HG02610 (cell line): ENCODE measurements at regions not wholly inside any gene's neighbourhood (a gene's known extent, or its start where the extent isn't known, plus 50 kb on each side); places are given as distances from the start of the nearest gene placed in this dataset.
"Not testable (repeated sequence)": the region's sequence is repeated elsewhere in the genome, so short reads cannot be mapped to it uniquely, and the experiment has no call there.

Experiments
- ATAC-seq: cut with Tn5 transposase; IDR thresholded peaks from one replicate; pipeline ENCODE4 v1.9.1; 2021; ENCODE audit warnings: mild to moderate bottlenecking, moderate library complexity; ENCODE audit not compliant: unreplicated experiment

DNA sequence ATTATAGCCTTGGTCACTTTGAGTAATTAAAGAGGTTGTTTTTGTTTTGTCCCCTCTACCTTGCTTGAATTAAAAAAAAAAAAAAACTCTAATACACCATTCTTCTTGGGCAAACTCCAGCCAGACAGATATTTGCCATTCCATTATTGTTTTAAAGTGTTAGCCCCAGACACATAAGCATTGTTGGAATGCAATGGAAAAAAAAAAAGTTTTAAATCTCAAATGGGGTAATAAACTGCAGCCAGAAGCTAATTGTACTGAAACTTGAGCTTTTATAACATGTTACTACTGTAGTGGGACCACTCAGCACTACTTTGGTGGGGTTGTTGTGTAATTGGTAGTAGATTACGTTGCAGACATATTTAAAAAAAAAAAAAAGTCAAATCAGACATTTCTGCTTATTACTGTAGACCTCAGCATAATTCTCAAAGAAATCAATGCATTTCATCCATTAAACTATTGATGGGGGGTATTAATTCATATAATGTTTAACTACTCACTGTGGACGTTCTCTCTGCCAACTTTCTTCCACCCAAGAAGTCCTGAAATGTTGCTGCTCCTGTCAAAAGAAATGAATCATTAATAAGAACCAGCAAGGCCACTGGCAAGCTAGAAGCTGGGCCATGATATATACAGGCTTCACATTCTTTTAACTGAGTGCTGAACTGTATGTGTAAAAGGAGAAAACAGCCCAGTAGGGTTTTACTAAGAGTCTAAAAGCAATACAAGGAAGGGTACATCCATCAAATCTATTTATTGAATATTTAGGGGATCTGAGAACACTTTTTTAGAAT lies 626.6 kb upstream of the SOX9 start:
- ATAC-seq: no peak

DNA sequence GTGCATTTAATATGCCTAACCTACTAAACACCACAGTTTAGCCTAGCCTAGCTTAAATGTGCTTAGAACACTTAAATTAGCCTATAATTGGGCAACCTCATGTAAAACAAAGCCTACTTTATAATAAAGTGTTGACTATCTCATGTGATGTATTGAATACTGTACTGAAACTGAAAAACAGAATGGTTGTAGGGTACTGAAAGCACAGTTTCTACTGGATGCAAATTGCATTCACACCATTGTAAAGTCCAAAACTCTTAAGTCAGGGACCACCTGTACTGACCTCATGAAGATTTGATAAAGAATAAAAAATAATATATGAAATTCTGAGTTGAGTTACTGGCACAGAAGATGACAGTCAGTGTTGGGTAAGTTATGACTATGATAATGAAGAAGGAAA lies 625.4 kb upstream of the SOX9 start:
- no peak for ATAC-seq

DNA sequence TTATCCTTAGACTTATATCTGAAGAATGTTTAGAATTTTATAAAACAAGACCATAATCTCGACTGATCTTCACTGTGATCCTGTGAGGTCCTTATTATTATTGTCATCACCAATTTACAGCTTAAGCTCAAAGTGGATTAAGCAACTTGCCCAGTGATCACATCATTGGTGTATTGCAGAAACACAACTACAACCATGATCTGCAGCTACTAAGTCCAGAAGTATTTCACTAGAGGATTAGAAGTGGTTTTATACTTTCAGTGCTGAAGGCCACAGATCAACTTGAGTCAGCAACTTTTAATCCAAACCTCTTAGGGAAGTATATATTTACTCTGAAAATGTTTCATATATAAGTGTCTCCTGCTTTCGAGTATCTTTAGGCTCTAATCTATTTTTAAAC lies 624.3 kb upstream of the SOX9 start:
- no peak for ATAC-seq

DNA sequence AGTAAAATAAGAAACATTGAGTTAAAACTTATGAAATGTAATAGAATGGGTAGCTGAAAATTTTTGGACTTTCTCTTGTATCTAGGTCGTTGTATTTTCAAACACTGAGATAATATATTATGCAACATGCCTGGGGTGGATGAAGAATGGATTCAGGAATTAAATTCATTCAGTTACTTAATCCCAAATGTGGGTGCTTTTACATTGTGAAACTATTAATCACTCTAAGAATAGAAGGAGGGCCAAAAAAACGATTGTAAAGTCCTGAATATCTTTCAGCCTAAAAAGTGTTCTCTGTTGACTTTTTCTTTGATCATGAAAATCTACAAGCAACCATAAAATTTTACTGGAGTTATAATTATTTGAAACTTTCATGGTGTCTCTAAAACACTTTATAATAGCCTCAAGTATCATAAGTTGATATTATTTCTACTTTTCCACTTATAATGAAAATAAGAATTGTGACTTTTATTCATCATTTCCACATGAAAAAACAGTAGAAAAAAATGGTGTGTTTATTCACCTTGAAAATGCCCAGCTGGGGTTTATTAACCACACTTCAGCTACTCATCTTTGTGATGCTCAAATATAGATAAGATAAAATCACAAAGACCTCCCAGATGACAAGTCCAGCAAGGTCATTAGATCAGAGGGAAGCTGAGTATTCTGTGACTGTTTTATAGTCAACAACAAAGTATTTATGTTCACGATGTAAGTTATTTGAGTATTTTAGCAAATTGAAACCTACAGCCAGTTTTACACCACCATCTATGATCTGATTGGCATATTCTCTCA lies 619.9 kb upstream of the SOX9 start:
- ATAC-seq: no peak

DNA sequence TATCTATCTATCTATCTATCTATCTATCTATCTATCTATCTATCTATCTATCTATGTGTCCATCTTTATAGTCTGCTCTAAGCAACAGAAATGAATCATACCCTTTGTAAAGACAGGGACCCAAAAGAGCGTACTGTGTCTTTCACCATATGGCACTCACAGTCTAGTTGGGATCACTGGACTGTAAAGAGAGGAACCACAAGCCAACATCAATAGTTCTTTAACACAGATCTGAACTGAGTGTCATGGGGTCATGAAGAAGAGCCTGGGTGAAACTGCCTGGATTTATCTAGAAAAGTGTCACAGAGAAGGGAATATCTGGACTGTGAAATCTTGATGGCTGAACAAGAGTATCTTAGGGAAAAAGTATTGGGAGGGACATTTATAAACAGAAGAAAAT lies 619.1 kb upstream of the SOX9 start:
- ATAC-seq: no peak

DNA sequence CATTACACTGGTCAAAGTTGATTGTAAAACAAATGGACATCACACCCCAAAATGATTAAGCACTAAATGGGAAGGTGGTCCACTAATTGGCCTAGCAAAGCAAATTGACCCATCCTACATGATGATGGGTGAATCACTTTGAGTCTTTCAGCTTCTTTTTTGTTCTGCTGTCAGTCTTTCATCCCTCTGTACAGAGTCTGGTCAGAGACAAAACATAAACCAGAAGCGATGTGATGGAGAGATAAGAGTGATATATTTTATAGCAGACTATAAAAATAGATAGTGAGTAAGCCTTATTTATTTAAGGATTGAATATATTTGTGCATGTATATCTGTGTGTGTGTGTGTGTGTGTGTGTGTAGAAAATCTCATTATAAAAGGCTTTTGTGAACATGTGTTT lies 618.4 kb upstream of the SOX9 start:
- ATAC-seq: no peak

DNA sequence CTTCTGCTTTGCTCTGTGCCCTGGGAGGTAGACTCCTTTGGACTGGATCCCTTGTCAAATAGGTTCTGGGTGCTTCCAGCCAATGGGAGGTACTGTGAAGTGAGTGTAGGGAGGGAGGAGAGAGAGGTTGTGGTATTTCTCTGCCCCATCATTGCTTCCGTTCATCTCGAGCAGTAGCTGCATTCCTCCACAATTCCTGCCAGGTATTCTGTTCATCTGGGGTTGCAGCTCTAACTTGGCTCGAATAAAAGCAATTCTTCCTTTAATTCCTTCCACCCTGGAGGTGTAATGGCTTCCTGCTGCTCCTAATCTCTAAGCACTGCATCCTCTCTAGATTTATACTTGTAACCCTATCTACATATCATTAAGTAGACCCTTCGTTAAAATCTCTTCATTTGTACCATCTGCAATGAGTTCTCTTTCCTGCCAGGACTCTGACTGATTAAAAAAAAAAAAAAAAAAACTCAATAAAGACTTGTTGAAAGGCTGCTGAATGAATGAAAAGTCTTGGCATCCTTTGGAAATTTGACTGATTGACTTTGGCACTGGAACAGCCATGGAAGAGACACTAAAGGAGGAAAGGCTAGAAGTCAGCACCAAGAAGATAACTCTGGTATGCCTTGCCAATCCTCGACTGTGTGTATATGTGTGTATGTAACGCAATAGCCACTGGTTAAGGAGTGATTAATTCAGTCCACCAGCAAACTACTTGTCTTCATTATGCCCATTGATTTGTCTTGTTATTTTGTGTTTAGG lies 616.9 kb upstream of the SOX9 start:
- ATAC-seq: no peak

DNA sequence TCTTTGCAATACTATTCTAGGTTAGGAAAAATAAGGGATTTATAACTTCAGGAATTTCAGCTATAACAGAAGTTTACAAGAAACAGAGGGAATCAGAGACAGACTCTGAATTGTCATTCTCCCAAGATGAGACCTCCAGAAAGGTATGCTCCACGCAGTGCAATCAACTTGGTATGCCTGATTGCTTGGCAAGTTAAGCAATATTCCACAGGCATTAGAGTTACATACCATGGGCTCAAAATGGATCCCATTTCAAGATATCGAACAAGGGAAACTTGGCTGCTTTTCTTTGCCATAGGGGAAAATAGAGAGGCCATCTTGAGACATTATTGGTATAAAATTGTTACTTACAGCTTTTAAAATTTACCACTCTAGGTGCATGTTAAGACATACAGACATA lies 615.6 kb upstream of the SOX9 start:
- no peak for ATAC-seq

DNA sequence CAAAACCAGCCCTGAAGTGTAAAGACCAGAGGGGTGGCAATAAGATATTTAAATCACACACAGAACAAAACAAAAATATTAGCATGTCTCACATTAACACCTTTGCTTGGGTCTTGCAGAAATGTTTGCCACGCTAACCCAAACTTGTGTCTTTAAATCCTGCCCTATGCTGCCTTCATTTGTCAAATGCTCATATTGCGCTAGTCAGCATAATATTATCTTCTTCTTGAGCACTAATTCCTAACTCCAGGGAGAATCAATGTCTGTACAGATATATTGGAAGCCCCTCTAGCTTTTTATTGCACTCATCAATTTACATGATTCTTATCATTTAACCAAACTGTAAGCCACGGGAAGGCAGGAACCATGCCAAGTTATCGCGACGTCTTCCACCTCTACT lies 614.8 kb upstream of the SOX9 start:
- no peak for ATAC-seq

DNA sequence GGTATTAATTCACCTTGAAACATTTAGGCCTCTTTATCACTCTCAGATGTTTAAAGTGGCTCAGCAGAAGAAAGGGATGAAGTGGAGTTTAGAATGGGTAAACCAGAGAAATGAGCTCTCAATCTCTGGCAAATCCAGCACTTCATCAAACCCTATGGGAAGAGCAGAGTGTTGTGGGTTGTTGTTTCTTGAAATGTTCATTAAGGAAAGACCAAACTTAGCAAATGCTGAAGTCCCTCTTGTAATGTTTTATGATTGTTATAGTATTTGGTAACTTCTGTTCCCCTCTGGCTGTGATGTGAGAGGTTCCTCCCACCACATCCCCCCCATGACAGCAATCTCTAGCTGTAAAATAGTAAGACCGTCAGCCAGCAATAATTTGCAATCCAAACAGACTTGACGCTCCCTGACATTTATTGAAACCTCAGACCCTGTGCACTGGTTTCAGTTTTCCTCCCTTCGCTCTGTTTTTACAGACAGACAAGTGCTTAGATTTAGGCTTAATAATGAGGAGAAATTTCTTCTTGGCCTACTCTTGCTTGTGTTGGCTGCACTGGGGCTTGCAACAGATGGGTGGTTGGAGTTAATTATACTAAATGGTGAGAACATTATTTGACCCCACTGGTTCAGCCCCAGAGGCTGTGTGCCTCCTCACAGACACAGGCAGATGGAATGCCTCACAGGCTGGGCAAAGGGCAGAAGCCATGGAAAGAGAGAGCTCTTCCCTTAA lies 609.4 kb upstream of the SOX9 start:
- ATAC-seq: no peak

DNA sequence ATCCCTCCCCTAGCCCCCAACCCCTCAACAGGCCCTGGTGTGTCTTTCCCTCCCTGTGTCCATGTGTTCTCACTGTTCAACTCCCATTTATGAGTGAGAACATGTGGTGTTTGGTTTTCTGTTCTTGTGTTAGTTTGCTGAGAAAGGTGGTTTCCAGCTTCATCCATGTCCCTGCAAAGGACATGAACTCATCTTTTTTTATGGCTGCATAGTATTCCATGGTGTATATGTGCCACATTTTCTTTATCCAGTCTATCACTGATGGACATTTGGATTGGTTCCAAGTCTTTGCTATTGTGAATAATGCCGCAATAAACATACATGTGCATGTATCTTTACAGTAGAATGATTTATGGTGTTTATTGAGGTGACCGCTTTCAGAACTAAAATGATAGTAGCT lies 607.1 kb upstream of the SOX9 start:
- not testable (repeated sequence) for ATAC-seq

DNA sequence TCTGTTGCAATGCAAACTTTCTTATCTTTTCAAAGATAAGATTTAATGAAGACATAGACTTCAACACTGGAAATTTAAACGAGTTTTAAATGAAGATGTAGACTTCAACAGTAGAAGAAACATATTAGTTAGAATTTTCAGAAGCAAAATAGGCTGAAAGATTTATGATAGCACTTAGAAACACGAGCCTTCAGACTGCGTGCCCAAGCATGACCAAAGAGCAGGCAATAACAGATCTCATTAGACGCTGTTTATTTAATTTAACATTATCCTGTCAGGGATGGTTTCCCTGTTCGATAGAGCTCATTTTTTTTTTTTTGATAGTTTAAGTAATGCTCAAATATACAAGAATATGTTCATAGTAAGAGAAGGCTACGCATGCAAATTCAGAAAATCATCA lies 604.7 kb upstream of the SOX9 start:
- ATAC-seq: no peak

DNA sequence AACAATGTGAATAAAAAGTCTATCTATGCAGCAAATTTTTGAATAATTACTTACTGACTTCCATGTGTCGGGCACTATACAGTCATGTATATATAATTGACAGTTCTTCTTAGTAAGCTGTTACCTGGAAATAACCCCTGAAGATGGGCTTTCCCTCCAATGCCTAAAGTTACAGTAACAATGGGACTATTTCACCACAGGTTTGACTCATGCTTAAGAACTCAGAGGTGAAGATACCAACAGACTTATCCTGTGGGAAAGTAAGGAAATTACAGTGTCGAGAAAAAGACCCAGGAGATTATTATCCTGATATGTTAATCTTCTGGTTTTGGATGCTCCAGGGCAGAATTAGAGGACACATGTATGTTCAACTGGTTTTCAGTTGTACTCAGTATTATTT lies 601.5 kb upstream of the SOX9 start:
- ATAC-seq: no peak

DNA sequence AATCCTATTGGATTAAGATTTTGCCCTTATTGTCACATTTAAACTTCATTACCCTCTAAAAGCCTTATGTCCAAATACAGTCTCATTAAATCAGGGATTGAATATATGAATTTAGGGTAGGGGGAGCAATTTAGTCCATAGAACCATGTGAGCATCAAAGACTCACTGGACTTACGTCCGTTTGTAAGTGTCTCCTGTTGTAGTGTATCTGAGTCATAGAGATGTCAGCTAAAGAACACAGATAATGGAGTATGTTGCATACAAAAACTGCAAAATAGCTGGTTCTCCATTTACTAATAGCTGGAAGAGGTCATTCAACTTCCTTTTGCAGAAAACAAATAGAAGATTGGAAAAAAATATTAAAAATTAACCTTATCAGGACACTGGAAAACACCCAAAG lies 599.1 kb upstream of the SOX9 start:
- ATAC-seq: no peak

DNA sequence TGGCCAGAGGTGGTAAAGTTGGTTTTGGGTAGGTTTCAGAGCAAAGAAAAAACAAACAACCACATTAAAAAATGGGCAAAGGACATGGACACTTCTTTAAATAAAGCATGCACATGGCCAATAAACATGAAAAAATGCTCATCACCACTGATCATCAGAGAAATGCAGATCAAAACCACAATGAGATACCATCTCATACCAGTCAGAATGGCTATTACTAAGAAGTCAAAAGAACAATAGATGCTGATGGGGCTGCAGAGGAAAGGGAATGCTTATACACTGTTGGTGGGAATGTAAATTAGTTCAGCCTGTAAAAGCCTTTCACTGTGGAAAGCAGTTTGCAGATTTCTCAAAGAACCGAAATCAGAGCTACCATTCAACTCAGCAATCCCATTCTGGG lies 598.4 kb upstream of the SOX9 start:
- ATAC-seq: no peak

DNA sequence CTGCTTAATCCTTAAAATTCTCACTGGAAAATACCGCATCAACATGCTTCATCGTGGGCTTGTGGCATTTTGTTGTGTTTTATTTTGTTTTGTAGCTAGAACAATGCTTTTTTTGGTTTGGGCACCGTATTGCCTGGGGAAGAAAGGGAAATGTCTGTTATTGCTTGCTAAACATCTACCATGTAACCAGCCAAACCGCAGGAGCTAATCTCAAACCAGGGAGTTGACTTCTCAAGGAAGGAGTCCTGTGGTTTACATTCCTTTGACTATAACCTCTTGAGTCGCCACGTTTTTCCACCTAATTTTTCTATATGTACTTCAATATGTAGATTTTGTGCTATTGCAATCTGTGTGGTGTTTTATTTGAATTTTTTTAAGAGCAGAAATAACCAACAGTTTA lies 593.5 kb upstream of the SOX9 start:
- ATAC-seq: no peak

DNA sequence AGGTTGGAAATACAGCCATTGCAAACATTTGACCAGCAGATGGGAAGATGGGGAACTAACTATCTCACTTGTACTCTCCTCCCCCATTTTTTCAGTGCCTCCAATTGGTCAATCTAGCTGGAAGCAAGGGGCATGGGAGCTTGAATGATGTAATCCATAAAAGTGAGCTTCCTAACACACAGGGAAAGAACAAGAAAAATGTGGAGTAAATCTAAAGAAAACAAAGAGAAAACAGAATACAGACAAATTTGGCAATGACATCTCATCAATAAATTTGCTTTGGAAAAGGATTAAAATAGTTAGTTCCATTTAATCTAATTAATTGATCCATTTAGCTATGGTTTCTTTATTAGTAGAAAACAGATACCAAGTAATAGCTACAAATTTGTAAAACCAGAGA lies 592.6 kb upstream of the SOX9 start:
- ATAC-seq: no peak

DNA sequence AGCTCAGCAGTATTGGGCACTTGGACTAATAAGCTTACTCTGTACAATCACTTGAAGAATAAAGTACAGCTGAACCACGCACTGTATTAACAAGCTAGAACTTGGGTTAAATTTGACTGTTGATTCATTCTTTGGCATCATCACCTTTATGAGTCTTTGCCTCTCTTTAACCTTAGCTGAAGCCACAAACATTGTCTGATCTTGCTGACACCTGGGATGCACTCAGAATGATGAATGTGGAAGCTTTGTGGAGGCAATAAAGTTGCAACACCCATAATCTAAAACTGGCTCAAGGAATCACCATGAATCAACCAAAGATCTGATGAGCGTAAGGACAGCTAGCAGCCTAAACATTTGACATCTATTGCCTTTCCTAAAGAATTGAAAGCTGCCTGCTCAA lies 590.6 kb upstream of the SOX9 start:
- ATAC-seq: no peak

DNA sequence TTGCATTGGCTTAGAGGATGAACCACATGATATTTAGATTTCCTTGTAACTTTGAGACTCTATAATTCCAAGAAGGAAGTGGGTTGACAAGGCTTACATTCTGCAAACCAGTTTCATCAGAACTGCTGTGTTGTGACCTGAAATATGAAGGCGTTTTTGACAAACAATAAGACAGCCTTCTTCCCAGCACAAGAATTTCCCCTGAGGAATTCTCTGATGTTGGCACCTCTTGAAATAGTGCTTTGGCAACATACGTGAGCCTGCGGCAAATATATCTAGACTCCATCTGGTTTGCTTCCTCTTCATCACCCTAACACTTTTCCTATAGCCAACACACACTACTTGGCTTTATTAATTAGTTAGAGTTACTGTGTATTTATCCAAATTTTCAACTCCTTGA lies 585.5 kb upstream of the SOX9 start:
- no peak for ATAC-seq

DNA sequence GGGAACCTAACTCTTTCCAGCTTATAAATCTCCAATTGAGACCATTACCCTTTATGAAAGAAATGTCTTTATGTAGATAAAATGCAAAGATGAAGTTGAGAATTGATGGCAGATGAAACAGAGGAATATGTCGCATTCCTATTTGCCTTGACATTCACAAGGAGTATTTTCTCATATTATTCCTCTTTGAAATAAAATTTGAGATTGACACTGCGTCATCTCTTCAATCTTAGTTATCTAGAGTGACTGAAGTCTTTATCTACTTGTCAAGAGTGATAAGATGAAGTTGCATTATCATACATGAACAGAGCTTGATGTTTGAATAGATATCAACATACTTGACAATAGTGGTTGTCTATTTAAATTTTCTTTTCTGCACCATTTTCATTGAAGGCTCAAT lies 574.4 kb upstream of the SOX9 start:
- no peak for ATAC-seq

DNA sequence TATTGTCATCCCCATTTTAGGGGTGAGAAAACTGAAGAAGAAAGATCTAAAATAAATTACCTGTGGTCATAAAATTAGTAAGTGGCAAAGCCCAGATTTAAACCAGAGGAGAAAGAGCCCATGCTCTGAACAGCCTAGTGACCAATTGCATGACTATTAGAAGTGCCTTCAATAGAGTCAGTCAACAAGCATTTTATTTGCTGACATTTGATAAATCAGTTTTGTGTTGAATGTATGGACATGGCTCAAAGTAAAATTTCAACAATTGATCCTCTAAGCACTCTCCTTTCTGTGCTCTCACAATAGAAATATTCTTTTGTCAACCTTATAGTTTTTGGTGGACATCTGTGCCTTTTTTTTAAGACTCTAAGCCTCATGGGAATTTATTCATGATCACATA lies 572.9 kb upstream of the SOX9 start:
- ATAC-seq: no peak
